Activated CD4-positive, alpha-beta T cell treated with anti-CD3 and anti-CD28 coated beads, Interleukin-2, amount 50 U/mL, for 24 hours (primary cell): ENCODE measurements at regions not wholly inside any gene's neighbourhood (a gene's known extent, or its start where the extent isn't known, plus 50 kb on each side); places are given as distances from the start of the nearest gene placed in this dataset.
"Not testable (repeated sequence)": the region's sequence is repeated elsewhere in the genome, so short reads cannot be mapped to it uniquely, and the experiment has no call there.

Experiments used
- DNase-seq, 2 donors: peaks; one replicate each; pipeline ENCODE4 v3.0.0-alpha.2; 2020; ENCODE audit warnings: low read depth in 1 of 2, low spot score in 1 of 2

DNA sequence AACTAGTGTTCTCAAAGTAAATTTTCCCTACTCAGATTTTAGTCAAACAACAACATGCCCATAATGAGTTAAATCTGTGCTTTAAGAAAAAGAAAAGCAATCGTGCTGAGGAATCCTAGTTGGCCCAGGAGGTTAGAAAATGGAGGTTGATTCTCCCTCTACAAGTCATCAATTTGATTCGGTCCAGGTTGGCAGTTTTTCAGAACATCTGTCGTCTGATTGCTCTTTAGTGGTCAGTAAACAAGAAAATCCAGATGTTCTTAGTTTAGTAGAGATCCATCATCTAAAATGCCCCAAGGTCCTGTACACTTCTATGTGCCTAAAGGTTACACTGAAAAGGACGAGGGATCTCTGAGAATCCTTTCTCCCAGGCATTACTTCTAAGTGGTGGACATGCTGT, 659.2 kb downstream of the MTRR start:
- no peak for DNase-seq

DNA sequence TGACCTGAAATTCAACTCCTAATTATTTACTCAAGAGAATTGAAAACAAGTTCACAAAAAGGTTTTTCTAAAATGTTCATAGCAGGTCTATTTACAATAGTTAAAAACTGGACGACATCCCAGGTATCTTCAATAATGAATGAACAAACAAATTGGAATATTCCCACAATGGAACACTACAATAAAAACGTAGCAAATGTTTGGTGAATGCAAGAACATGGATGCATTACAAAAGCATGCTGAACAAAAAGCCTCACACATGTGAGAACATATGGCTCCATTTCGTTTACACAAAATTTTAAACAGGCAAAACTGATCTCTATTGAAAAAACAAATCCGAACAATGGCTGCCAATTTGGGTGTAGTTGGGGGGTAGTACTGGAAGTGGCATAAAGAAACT, 669.9 kb downstream of the MTRR start:
- DNase-seq = no peak

DNA sequence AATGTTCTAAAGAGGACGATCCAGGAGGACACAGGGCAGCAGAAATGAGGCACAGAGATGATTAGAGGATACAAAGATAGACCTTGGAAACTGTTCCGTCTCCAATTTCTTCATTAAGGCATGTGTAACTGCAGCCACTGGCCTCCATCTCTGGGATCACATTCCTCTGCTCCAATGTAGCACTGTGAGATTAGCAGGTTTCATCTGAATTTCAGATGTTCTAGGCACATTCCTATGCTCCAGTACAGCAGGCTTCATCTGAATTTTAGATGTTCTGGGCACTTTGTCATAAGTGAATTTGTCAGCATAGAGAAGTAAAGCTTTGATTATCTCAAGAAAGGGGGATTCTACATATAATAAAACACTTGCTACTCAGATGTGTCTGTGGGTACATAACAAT, 671.4 kb downstream of the MTRR start:
- no peak for DNase-seq

DNA sequence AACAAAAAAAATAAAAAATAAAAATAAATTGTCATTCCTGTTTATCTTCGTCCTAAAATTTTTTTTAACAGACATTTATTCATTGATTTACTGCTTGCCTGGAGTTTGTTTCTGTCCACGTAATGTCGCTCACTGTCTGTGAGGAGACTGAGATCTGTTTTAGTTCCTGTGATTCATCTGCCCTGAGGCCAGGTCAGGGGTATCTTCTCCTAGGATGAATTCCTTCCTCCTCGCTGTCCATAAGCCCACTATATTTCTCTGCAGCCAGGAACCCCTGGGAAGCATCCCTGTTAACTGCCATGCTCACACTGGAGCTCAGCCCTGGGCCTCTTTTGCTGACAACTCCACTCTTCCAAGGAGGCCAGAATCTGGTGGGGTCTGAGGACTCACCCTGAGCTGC, 682.0 kb downstream of the MTRR start:
- no peak for DNase-seq

DNA sequence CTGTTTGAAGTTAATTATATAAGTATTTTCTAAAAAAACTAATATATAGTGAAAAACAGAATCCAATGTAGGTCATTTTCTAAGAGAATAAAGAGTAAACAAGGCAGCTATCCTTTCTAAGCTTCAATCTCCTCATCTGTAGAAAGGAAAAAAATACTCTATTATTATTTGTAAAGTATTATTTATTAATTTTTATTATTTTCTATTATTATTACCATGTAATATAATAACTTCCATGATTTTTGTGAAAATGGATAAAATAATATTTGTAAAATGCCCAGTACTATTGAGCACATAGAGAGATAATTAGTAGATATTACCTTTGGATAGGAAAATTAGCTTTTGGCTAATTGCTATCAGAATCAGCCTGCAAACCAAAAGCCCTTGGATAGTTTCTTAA, 684.4 kb downstream of the MTRR start:
- no peak for DNase-seq

DNA sequence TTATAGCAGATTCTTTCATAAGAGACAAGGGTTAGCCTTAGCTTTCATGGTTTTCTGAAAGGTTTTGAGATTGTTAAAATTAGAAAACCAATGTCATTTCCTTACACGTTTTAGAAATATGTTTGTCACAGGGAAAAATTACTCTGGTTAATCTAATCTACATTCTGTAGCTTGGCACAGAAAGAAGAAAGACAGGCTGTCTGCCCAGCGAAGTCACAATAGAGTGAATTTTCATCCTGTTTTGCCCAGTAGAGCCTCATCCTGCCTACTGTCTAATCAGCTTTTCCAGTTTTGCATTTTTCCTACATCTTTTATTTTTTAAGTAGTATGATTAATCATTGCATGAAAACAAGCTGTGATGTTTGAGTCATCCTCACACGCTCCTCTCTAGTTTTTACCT, 688.8 kb downstream of the MTRR start:
- DNase-seq = no peak

DNA sequence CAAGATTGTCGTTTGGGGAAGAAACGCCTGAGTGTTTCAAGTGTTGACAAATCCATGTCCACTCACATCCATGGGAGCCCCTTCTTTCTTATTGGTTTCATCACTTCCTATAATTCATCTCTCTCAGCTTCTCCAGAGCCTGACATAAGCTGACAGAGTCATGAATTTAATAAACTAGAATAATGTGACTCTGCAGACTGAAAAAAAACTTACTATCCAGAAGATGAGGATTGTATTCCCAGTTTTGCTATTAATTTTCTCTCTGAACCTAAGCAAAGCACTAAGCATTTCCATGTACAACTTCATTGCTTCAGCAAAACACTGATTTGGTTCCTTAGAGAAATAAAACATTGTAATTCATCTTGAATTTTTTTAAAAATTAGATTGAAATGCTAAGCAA, 691.8 kb downstream of the MTRR start:
- DNase-seq = no peak

DNA sequence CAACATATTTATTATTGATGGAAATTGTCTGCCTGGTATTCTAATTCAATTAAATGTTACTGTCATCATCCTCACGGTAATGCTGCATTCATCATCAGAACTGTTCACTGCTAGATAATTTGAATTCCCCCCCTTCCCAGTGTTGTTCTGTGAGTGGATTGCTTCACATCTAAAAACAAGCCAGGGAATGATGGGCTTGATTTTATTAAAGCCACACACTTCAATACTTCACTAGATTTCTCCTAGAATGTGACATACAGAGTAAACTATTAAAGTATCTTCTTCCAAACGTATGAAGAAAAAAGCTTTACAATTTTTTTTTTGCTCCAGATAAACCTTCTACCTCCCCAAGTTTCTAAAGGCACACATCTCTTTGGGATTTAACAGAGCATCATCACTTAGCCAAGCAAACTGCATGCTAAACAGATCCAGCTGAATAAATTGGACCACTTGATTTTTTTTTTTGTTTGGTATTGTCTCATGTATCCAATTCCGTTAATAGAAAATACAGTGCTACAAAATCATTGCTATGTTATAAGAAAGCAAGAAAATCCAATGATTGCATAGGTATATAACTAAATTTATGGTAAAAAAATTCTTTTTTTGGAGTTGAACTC, 692.4 kb downstream of the MTRR start:
- DNase-seq = no peak

DNA sequence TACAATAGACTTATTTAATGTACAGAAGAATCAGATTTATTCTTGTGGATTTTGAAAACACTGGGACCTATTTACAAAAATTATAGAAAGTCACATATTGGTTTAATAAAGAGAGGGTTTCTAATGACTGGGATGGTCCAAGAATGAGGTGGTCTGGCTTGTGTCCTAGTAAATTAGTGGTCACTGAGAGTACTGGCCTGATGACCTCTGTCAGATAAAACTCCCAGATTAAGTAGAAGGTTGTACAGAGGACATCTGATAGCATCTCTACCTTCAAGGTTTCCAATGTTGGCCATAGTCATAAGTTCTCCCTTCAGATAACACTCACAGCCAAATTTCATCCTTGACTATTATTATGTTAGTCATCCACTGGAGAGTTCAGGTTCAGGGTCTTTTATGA, 692.9 kb downstream of the MTRR start:
- no peak for DNase-seq

DNA sequence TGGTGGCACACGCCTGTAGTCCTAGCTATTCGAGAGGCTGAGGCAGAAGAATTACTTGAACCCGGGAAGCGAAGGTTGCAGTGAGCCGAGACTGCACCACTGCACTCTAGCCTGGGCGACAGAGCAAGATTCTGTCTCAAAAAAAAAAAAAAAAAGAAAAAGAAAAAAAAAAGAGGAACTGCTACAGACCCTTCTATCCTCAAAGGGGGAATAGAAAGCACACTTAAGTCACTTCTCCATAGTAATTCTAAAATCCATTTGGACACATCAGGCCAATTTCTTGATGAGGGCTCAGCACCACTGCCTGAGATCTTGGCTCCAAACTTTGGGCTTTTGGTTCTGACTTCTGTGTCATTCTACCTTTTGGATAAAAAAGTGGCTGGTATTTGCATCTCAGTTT, 694.6 kb downstream of the MTRR start:
- DNase-seq = not testable (repeated sequence)

DNA sequence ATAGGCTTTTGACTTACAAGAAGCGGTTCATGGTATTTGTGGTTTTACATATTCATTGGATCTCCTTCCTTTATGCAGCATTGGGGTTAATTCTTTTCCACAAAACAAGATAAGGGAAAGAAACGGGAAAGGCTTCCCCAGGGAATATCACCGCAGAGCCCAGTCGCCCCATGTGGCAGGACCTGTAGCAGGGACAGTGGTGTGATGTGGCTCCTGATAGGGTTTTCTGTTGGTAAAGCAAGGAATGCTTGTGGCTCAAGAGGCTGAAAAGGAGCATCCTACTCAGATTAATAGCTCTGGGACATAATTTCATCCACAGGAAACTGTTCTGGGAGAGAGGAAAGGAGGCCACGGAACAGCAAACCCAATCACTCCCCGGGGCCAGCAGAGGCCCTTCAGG, 699.9 kb downstream of the MTRR start:
- no peak for DNase-seq

DNA sequence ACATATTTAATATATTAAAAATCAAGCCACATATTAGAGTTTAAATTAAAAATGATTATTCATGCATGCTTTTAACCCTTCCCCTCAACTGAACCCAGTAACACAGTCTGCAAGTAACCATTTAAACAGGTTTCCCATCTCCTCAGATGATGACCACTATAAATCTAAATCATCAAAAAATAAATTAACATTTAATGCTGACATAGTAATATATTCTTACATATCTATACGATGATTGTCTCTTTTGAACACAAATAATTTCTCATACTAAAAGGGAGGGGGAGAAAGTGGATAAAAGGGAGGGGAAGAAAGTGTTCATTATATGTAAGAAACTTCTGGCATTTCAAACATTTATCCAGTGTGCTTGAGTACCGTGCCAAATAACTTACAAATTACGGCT, 701.6 kb downstream of the MTRR start:
- no peak for DNase-seq

DNA sequence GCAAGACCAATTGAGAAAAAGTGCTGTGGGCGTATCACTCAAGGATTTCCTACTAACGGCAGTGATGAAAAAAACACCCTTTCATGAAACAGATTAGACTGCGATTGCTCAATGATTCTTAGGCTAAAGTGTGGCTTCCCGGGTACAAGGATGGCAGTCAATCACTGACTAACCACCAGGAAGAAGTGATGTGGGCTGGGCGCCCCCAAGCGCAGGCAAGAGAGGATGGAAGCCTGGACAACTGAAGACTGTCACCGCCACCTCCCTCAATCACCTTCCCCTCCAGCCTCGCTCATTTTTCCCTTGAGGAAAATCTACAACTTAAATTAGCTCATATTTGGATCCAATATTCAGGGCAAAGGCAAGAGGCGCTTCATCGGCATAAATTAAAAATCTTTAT, 707.2 kb downstream of the MTRR start:
- no peak for DNase-seq

DNA sequence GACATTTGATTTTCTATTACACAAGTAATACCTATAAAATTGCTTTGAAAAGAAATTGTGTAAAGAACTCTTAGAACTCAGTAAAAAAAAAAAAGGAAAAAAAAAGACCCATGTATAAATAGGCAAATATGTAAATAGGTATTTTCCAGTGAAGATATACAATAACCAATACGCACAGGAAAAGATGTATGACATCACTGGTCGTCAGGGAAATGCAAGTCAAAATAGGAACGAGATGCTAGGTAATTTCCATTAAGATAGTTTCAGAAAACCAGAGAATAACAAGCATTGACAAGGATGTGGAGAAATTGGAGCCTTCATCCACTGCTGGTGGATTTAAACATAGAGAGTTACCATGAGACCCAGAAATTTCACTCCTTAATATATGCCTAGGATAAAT, 708.8 kb downstream of the MTRR start:
- no peak for DNase-seq

DNA sequence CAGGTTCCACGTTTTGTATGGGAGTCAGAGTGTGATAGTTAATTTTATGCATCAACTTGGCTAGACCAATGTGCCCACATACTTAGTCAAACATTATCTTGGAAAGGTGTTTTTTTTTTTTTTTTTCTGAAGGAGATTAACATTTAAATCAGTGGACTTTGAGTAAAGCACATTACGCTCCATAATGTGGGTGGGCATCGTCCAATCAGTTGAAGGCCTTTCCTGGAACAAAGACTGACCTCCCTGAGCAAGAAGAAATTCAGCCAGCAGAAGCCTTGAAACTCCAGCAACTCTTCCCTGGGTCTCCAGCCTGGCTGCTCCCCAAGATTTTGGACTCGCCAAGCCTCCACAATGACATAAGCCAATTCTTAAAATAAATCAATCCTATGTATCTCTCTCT, 711.4 kb downstream of the MTRR start:
- DNase-seq = no peak

DNA sequence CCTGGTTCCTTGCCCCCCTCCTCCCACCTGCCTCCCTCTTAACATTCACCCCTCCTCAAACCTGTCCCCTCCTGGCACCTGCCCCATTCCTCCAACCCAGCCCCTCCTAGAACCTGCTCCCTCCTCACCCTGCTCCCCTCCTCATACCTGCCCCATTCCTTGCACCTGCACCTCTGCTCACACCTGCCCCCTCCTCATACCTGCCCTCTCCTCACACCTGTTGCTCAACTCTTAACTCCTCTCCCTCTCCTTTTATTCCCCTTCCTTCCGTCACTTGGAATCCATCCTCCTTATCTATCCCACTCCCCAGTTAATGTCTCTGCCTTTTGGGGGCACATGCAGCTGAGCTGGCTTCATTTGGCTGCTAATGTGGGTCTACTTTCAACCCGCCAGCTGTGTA, 712.1 kb downstream of the MTRR start:
- no peak for DNase-seq

DNA sequence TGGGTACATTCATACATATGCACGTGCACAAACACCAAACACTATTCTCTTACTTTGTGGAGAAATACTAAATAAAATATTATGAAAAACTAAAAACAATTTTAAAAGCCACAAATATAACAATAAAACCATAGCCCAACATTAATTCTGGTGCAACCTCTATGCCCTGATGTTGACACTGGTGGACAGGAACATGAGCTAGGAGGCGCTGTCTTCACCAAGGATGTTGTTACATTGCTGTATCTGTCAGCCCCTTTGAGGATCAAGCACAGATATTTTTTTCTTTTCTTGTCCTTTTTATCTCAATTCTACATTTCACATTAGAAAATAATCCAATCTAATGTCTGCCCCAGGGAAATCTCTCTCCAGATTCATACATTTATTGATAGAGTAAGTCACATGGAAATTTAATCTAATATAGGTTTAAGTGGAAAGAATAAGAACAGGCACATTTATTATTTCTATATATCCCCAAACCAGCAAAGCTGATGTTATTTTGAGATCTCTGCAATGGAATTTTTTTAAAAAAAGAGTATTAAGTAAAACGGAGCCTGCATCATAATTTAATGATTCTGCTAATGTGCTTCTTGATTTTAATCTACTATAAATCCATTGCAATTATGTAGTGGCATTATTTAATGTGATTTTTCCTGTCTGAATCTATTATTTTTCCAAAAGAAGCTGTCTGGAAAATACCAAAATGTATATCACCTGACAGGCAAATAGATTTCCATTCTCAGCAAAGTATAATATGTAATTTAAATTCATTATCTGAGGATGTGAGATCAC, 716.5 kb downstream of the MTRR start:
- DNase-seq = no peak

DNA sequence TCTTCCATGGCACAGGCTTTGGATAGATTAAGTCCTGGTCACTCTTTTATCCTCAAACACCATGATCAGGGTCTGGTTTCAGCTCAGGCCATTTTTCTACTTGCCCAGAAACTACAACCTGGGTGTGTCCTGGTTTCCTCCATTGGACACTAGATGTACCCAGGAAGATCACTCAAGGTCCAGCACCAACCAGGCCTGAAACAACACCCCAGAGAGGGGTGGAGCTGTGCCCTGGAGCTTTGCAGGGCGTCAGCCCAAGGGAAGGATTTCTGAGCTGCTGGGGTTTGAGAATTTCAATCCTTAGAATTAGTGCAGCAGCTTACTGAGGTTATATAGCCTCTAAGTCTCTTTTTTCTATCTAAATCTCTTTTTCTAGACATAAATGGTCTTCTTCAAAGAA, 722.0 kb downstream of the MTRR start:
- DNase-seq = no peak

DNA sequence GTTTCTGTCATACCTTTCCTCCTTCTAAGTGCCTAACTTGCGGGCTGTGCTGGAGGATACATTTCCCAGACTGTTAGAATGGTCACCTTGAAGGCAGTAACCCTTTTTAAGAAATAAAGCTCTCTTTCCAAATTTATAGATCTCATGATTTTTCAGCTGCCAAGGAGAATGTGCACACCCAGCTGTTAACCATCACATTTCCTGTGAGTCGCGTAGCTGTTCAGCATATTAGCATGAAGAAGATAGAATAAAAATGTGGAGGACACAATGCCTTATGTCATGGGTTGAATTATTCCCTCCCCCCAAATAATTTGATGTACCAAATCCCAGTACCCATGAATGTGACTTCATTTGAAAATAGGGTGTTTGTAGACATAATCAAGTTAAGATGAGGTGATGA, 729.4 kb downstream of the MTRR start:
- no peak for DNase-seq

DNA sequence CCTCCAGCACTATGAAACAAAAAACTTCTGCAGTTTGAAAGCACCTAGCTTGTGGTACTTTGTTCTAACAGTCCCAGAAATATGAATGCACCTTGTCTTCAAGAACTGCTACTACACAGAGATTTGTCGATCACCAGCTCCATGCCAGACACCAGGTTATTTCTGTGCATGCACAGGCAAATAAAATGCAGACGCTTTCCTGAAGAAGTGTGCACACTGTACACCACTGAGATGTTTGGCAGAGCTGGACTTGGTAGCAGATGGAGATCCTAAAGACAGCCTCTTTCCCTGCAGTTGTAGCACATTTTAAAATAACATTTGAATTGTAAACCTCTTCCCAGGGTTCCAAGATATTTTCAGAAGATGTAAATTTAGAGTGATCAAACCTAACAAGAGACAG, 730.0 kb downstream of the MTRR start:
- DNase-seq = no peak

DNA sequence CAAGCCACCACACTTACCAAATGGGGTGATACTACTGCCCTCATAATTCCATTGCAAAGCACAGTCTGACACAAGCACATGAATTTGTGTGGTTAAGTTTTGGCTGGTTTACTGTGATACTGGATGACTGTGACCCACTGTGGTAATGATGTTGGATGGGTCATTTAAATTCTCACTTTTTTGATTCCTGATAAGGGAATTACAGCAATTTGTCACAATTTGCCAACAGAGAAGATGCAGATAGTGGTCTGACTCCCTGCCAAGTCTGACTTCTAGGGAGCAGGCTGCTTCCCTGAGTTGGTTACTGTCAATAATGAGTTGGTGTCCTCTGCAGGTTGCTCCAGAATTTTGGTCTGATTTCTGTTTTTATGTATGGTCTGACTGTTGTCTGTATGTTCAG, 731.9 kb downstream of the MTRR start:
- no peak for DNase-seq

DNA sequence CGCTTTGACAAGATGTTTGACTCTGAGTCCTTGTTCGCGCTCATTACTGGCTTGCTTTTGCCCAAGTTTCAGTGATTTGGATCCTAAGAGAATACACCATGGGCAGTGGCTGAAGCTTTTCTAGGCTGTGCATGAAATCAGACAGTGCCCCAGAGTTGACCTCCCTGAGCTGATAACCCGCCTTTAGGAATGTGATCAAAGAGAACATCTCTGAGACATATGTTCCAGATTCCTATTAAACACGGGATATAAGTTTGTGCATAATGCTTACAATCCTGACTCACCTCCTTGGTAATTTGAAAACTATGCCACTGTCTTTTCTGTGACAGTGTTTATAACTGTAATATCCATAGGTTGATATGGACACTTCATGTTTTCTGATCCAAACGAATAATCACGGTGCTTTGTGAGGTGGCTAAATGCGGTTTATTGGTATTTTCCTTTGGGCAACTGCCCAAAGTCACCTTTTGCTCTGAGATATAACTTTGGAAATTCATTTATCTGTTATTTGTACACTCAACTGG, 732.9 kb downstream of the MTRR start:
- DNase-seq = no peak

DNA sequence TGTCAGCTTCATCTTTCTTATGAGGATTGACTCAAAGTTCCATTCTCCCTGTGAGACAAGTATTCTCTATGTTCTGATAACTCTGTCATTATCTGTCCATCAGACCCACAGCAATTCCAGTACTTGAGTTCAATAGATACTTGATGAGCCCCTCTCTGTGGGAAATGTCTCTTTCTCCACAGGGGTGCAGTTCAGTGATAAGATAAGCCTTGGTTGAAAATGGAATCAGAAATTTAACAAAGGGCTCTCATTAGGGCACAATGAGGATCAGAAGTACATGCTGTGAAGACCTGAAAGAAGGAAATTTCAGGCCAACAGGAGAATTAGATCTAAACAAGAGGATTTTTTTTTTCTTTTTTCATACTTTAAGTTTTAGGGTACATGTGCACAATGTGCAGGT, 737.3 kb downstream of the MTRR start:
- no peak for DNase-seq
